ENCODE measurements at regions not wholly inside any gene's neighbourhood (a gene's known extent, or its start where the extent isn't known, plus 50 kb on each side); places are given as distances from the start of the nearest gene placed in this dataset.

DNA sequence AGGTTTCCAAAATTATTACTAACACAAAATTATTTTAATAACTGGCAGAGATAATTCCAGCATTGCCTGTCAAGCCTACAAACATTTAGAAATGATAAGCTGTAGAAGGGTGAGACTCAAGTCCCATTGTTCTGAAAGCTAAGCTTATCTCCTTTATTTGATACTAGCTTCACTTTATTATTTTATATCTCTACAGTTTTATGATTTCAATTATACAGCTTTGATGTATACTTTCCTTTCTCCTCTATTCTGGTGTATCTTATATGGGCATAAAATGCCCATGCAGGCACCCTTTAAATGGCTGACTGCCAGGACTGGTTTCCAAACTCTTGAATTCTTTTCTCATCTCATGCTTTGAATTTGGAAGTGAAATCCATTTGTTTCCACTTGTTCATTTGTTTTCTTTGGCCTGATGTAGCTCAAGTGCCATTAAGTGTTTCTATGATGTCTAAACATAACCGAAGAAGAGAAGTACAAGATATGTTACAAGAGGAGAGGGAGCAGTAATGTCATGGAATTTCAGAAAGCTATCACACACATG, 372.1 kb upstream of the ARHGEF26 start:
- Histone ChIP-seq H3K4me1 (no peaks in the 10 kb centered on the region), H3K36me3 (ENCODE audit: control insufficient read depth, insufficient read depth, low read length) (no peaks in the 10 kb centered on the region), H3K4me2 (ENCODE audit: low read length) (no peak overlapping the region), H2AFZ (no peak overlapping the region), H3K79me2 (no peaks in the 10 kb centered on the region), H3K9me3 (ENCODE audit: control insufficient read depth, low read length) (no peaks in the 10 kb centered on the region), H3K9ac (no peak overlapping the region), H3K27ac (no peak overlapping the region), H3K4me3 (ENCODE audit: low read depth, low read length) (no peak overlapping the region), H3K27me3 (ENCODE audit: control insufficient read depth, insufficient read depth, low read length) (no peaks in the 10 kb centered on the region)
- TF ChIP-seq, protein P1, sequence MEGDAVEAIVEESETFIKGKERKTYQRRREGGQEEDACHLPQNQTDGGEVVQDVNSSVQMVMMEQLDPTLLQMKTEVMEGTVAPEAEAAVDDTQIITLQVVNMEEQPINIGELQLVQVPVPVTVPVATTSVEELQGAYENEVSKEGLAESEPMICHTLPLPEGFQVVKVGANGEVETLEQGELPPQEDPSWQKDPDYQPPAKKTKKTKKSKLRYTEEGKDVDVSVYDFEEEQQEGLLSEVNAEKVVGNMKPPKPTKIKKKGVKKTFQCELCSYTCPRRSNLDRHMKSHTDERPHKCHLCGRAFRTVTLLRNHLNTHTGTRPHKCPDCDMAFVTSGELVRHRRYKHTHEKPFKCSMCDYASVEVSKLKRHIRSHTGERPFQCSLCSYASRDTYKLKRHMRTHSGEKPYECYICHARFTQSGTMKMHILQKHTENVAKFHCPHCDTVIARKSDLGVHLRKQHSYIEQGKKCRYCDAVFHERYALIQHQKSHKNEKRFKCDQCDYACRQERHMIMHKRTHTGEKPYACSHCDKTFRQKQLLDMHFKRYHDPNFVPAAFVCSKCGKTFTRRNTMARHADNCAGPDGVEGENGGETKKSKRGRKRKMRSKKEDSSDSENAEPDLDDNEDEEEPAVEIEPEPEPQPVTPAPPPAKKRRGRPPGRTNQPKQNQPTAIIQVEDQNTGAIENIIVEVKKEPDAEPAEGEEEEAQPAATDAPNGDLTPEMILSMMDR (IDR thresholded peaks at IDR 0.05), result no peak

DNA sequence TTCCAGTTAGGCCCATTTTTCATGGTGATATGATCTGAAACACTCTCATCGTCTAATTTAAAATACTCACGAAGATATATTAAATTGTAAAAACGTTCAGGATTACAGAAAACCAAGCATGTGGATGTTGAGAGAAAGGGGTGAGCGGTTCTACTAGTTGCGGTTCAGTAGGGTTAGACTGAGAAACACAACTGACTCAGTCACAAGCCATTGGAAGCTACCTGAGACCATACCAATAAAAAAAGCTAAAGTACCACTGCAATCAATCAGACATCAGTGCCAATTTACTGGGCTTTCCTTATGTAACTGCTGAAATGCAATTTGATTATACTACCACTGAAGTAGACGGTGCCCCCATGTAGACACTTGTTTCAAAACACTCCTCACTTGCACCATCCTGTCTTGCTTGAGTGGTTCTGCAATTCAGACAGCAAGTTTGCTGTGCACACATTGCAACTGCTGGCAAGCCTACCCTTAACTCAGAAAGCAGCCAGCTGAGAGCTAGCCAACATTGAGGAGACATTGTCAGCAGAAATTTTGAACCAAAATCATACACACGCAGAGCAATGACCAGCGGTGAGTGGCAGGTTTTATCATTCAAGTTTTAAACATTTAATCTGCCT, 368.7 kb upstream of the ARHGEF26 start:
- Histone ChIP-seq H3K4me2 (ENCODE audit: low read length) (peak overlapping the region; percentile 44), H3K4me1 (no peaks in the 10 kb centered on the region), H3K79me2 (no peaks in the 10 kb centered on the region), H3K4me3 (ENCODE audit: low read depth, low read length) (peak overlapping the region; percentile 14), H3K9ac (no peak overlapping the region), H2AFZ (no peak overlapping the region), H3K9me3 (ENCODE audit: control insufficient read depth, low read length) (no peaks in the 10 kb centered on the region), H3K27ac (no peak overlapping the region), H3K36me3 (ENCODE audit: control insufficient read depth, insufficient read depth, low read length) (no peaks in the 10 kb centered on the region), H3K27me3 (ENCODE audit: control insufficient read depth, insufficient read depth, low read length) (no peaks in the 10 kb centered on the region)
- TF ChIP-seq, protein P1 (IDR thresholded peaks at IDR 0.05), result no peak

DNA sequence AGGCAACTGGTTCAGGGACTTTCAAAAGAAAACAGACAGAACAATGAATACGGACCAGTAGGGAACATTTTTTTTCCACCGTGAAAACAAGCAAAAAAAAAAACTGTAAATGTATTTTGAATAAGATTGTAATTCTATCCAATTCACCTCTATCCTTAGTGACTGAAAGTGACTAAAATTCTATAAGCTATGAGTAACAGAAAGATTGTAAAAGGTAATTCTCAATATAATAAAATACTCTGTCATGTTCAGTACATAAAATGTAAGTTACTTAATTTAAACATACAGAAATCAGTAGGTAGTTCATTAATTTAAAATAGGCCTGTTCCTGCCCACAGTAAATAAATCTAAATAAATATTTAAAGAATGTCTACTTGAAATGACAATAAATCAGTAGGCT, 368.2 kb upstream of the ARHGEF26 start:
- Histone ChIP-seq H3K27me3 (ENCODE audit: control insufficient read depth, insufficient read depth, low read length) (no peaks in the 10 kb centered on the region), H3K4me1 (no peaks in the 10 kb centered on the region), H3K79me2 (no peaks in the 10 kb centered on the region), H3K27ac (no peak overlapping the region), H3K4me3 (ENCODE audit: low read depth, low read length) (peak overlapping the region; percentile 14), H3K9ac (no peak overlapping the region), H3K9me3 (ENCODE audit: control insufficient read depth, low read length) (no peaks in the 10 kb centered on the region), H3K36me3 (ENCODE audit: control insufficient read depth, insufficient read depth, low read length) (no peaks in the 10 kb centered on the region), H2AFZ (no peak overlapping the region), H3K4me2 (ENCODE audit: low read length) (peak overlapping the region; percentile 44)
- TF ChIP-seq, protein P1 (IDR thresholded peaks at IDR 0.05), result no peak

DNA sequence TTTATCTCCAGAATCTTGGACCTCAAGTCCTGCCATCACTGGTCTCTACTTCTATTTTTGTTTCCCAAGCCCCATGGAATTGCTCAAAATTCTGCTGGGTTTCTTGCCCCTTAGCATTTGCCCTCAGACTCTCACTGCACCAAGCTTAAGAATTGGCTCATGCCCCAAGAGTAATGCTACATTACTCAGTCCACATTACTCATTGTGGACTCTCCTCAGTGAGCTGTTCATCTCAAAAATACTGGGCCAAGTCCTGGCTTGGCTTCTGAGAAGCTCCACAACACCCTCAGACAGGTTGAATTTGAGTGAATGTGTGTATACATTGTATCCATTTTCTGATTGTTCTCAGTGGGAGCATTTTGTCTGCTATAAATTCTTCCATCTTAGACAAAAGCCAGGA, 364.4 kb upstream of the ARHGEF26 start:
- H3K79me2 ChIP-seq, result no peaks in the 10 kb centered on the region
- H3K9ac ChIP-seq, result no peak overlapping the region
- TF ChIP-seq, protein P1 (IDR thresholded peaks at IDR 0.05), result no peak
- H2AFZ ChIP-seq, result no peak overlapping the region
- no peaks in the 10 kb centered on the region for H3K27me3 ChIP-seq (ENCODE audit: control insufficient read depth, insufficient read depth, low read length)
- no peaks in the 10 kb centered on the region for H3K4me1 ChIP-seq
- no peak overlapping the region for H3K27ac ChIP-seq
- H3K9me3 ChIP-seq (ENCODE audit: control insufficient read depth, low read length), result no peaks in the 10 kb centered on the region
- H3K4me3 ChIP-seq (ENCODE audit: low read depth, low read length), result no peak overlapping the region
- H3K36me3 ChIP-seq (ENCODE audit: control insufficient read depth, insufficient read depth, low read length), result no peaks in the 10 kb centered on the region
- H3K4me2 ChIP-seq (ENCODE audit: low read length), result no peak overlapping the region

DNA sequence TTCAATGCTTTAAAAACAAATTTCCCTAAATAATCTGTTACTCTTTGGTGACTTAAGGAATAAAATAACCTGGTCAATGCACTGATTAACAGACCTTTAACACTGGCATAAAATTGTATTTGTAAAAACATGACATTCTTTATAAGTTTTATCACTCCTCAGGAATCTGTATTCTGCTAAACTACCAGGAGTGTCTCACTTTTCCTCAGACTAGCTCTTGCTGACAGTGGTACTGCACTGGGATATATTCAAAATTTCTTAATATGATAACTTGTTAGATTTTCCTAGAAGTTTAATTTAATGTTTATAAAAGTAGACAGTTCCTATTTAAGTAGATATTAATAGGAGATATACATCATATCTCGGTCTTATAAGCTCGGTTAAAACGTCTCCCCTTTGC, 363.4 kb upstream of the ARHGEF26 start:
- H3K9me3 ChIP-seq (ENCODE audit: control insufficient read depth, low read length), result no peaks in the 10 kb centered on the region
- no peaks in the 10 kb centered on the region for H3K27me3 ChIP-seq (ENCODE audit: control insufficient read depth, insufficient read depth, low read length)
- no peak overlapping the region for H2AFZ ChIP-seq
- no peaks in the 10 kb centered on the region for H3K4me1 ChIP-seq
- no peaks in the 10 kb centered on the region for H3K79me2 ChIP-seq
- H3K27ac ChIP-seq, result no peak overlapping the region
- TF ChIP-seq, protein P1 (IDR thresholded peaks at IDR 0.05), result no peak
- no peak overlapping the region for H3K4me3 ChIP-seq (ENCODE audit: low read depth, low read length)
- H3K9ac ChIP-seq, result no peak overlapping the region
- no peak overlapping the region for H3K4me2 ChIP-seq (ENCODE audit: low read length)
- no peaks in the 10 kb centered on the region for H3K36me3 ChIP-seq (ENCODE audit: control insufficient read depth, insufficient read depth, low read length)

Measured in parathyroid adenoma (tissue), 2 donors.